ENCODE measurements at regions not wholly inside any gene's neighbourhood (a gene's known extent, or its start where the extent isn't known, plus 50 kb on each side); places are given as distances from the start of the nearest gene placed in this dataset.

DNA sequence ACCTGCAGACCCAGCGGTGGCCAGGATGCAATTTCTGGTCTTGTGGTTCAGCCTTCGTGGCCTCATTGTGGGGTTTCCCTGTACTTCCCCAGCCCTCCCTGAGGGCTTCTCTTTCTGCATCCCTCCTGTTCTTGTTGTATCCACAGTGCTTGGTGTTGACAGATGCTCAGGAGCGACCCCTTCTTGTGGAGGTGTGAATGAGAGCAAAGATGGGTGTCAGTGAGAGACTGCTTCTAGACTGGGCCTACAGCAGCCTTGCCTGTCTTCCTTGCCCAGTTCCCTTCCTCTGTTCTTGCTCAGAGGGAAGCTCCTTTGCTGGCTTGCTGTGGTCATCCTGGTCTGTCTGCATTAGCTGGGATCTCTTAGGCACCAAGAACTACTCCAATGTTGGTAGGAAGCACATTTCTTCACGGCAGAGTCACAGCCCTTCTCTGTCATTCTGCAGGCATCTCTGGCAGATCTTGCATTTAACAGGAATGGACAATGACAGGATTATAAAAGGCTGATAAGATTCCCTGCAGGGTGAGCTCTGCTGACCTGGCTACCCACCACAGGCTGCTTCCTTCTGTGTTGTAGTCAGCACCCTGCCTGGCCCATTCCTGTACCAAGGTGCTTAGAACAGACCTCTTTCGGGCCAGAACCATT, 317.8 kb upstream of the C2CD4B start:
- H3K27ac Mint-ChIP-seq: no peak overlapping the region
- DNase-seq (ENCODE audit: low spot score in 2 of 2) (no peak), ATAC-seq (peak; percentile 61)
- H3K9me3 Mint-ChIP-seq: no peaks in the 10 kb centered on the region
- H3K4me3 Mint-ChIP-seq: no peak overlapping the region
- H3K4me1 Mint-ChIP-seq: no peaks in the 10 kb centered on the region
- no peaks in the 10 kb centered on the region for H3K36me3 Mint-ChIP-seq

GRCh38 chr15:62483814-62484213, 318.7 kb upstream of the C2CD4B start:
- Mint-ChIP-seq H3K4me1 (no peaks in the 10 kb centered on the region), H3K27ac (no peak overlapping the region)

GRCh38 chr15:62485170-62485720, 320.2 kb upstream of the C2CD4B start:
- Mint-ChIP-seq H3K4me3 (no peak overlapping the region), H3K4me1 (no peaks in the 10 kb centered on the region), H3K27ac (no peak overlapping the region)

More at GRCh38 chr15:62483814-62484213, 318.7 kb upstream of the C2CD4B start:
- H3K4me3 Mint-ChIP-seq: no peak overlapping the region
- no peaks in the 10 kb centered on the region for H3K36me3 Mint-ChIP-seq
- H3K9me3 Mint-ChIP-seq: no peaks in the 10 kb centered on the region
- ATAC-seq (no peak), DNase-seq (ENCODE audit: low spot score in 2 of 2) (no peak)

GRCh38 chr15:62486041-62486440, 321.0 kb upstream of the C2CD4B start:
- no peak for ATAC-seq
- no peaks in the 10 kb centered on the region for H3K36me3 Mint-ChIP-seq
- no peaks in the 10 kb centered on the region for H3K9me3 Mint-ChIP-seq
- no peak overlapping the region for H3K4me3 Mint-ChIP-seq
- H3K27ac Mint-ChIP-seq: no peak overlapping the region
- no peaks in the 10 kb centered on the region for H3K4me1 Mint-ChIP-seq
- DNase-seq (ENCODE audit: low spot score in 2 of 2): no peak

More at GRCh38 chr15:62485170-62485720, 320.2 kb upstream of the C2CD4B start:
- no peaks in the 10 kb centered on the region for H3K9me3 Mint-ChIP-seq
- ATAC-seq (no peak), DNase-seq (ENCODE audit: low spot score in 2 of 2) (no peak)
- no peaks in the 10 kb centered on the region for H3K36me3 Mint-ChIP-seq

DNA sequence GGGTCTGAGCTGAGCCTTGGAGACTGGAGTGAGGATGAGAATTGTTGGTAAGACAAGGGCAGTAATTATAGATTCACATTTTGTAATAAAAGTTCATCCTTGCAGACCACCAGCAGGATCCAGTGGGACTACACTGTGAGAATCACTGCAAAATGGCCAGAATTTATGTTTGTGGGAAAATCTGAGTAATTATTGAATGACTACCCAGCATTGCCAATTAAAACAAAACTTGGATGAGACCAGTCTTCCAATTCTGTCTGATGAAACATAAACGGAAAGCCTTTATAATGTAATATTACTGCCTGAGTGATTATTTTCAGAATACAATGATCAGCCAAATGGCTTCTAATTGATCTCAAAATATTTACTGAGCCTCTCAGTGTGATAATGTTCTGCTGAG, 323.3 kb upstream of the C2CD4B start:
- DNase-seq (ENCODE audit: low spot score in 2 of 2): no peak
- Mint-ChIP-seq H3K4me3 (no peak overlapping the region), H3K9me3 (no peaks in the 10 kb centered on the region), H3K4me1 (no peaks in the 10 kb centered on the region), H3K27ac (no peak overlapping the region), H3K36me3 (no peaks in the 10 kb centered on the region)
- ATAC-seq: no peak

- DNase-seq (ENCODE audit: low spot score in 2 of 2) (no peak), ATAC-seq (no peak)
- H3K36me3 Mint-ChIP-seq: no peaks in the 10 kb centered on the region
- no peak overlapping the region for H3K27ac Mint-ChIP-seq
- H3K4me3 Mint-ChIP-seq: no peak overlapping the region
- no peaks in the 10 kb centered on the region for H3K9me3 Mint-ChIP-seq
- no peaks in the 10 kb centered on the region for H3K4me1 Mint-ChIP-seq
Measured at GRCh38 chr15:62491642-62492041, 326.6 kb upstream of the C2CD4B start.

DNA sequence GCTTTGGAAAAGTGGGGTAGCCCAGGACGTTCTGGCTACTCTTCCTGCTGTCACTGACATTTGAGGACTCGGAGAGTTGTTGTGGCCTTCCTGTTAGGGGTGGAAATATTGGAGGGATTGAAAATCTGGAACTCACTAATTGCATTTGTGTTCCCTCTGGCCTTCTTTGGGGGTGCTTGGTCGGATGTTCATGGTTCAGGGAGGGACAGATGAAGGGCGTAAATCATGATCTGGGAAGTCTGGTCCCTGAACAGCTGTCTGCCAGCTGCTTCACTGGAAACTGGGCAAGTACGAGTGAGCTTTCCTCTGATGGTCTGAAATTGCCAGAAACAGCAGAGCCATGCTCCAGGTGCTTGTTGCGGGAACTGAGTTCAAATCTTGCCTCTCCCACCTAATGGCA, 327.8 kb upstream of the C2CD4B start:
- no peaks in the 10 kb centered on the region for H3K4me1 Mint-ChIP-seq
- DNase-seq (ENCODE audit: low spot score in 2 of 2): no peak
- no peak for ATAC-seq
- H3K4me3 Mint-ChIP-seq: no peak overlapping the region
- H3K27ac Mint-ChIP-seq: no peak overlapping the region
- no peaks in the 10 kb centered on the region for H3K9me3 Mint-ChIP-seq
- no peaks in the 10 kb centered on the region for H3K36me3 Mint-ChIP-seq

DNA sequence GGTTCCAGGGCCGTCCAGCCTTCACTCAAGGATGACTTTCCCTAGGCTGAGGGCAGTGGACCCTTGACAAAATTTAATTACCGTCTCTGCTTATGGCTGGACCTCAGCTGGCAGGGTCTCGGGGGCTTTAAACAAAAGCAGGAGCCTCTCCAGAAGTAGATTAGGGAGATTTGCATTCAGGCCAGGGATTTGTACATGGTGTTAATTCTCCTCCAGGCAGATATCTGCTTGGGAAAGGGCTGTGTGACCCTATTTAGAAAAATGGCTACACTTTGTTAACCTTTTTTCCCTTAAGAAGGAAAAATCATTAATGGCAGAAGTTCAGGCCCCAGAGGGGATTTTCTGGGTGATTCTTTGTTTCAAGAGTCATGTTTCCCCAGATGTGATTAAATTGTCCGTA, 329.1 kb upstream of the C2CD4B start:
- H3K36me3 Mint-ChIP-seq: no peaks in the 10 kb centered on the region
- ATAC-seq: no peak
- DNase-seq (ENCODE audit: low spot score in 2 of 2): no peak
- no peaks in the 10 kb centered on the region for H3K4me1 Mint-ChIP-seq
- no peak overlapping the region for H3K27ac Mint-ChIP-seq
- H3K4me3 Mint-ChIP-seq: no peak overlapping the region
- H3K9me3 Mint-ChIP-seq: no peaks in the 10 kb centered on the region

GRCh38 chr15:62495670-62496614, 330.9 kb upstream of the C2CD4B start:
- Mint-ChIP-seq H3K4me3 (no peak overlapping the region), H3K36me3 (no peaks in the 10 kb centered on the region), H3K9me3 (no peaks in the 10 kb centered on the region), H3K27ac (no peak overlapping the region), H3K4me1 (no peaks in the 10 kb centered on the region)
- no peak for ATAC-seq
- no peak for DNase-seq (ENCODE audit: low spot score in 2 of 2)

DNA sequence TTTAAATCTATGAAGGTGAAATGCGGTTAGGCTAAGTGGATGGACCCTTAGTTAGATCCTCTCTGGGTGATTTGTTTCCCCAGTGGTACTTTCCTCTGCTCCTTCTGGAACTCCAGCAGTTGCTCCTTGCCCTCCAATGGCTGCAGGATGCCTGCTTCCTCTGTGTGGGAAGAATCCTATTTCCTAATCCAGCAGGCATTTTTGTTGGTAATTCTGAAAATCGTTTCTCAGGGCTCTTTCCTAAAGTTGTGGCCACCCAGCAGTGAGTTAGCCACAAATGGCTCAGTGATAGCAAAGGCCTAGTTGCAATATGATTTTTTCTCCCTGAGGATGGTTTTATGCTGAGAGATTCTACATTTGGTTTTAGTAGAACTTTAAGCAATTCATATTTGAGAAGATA, 332.3 kb upstream of the C2CD4B start:
- H3K36me3 Mint-ChIP-seq: no peaks in the 10 kb centered on the region
- H3K9me3 Mint-ChIP-seq: no peaks in the 10 kb centered on the region
- no peak overlapping the region for H3K27ac Mint-ChIP-seq

GRCh38 chr15:62498278-62498677, 333.2 kb upstream of the C2CD4B start:
- H3K36me3 Mint-ChIP-seq: no peaks in the 10 kb centered on the region
- H3K27ac Mint-ChIP-seq: no peak overlapping the region
- no peak for ATAC-seq
- H3K4me3 Mint-ChIP-seq: no peak overlapping the region
- no peaks in the 10 kb centered on the region for H3K9me3 Mint-ChIP-seq
- no peak for DNase-seq (ENCODE audit: low spot score in 2 of 2)
- H3K4me1 Mint-ChIP-seq: no peaks in the 10 kb centered on the region

More for the DNA sequence above, 332.3 kb upstream of the C2CD4B start:
- H3K4me1 Mint-ChIP-seq: no peaks in the 10 kb centered on the region
- H3K4me3 Mint-ChIP-seq: no peak overlapping the region
- DNase-seq (ENCODE audit: low spot score in 2 of 2): no peak
- ATAC-seq: no peak

DNA sequence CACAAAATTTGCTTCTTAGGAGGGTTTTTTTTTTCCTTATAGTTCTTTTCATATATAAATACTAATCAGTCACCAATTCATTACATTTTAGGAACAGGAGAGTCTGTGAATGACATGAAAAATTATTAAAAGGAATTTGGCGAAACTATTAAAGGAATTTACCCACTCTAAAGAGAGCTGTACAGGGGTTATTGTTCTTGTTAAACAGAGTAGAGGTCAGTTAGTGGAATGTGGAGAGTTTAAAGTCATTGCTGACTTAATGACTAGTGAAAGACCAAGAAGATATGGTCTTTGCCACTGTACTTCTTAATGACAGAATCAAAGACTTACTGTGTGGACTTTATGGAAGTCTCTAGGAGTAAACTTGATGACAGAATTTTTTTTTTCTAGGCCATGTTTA, 333.6 kb upstream of the C2CD4B start:
- no peaks in the 10 kb centered on the region for H3K36me3 Mint-ChIP-seq
- no peaks in the 10 kb centered on the region for H3K9me3 Mint-ChIP-seq
- no peaks in the 10 kb centered on the region for H3K4me1 Mint-ChIP-seq
- no peak overlapping the region for H3K27ac Mint-ChIP-seq
- DNase-seq (ENCODE audit: low spot score in 2 of 2) (no peak), ATAC-seq (no peak)
- no peak overlapping the region for H3K4me3 Mint-ChIP-seq

DNA sequence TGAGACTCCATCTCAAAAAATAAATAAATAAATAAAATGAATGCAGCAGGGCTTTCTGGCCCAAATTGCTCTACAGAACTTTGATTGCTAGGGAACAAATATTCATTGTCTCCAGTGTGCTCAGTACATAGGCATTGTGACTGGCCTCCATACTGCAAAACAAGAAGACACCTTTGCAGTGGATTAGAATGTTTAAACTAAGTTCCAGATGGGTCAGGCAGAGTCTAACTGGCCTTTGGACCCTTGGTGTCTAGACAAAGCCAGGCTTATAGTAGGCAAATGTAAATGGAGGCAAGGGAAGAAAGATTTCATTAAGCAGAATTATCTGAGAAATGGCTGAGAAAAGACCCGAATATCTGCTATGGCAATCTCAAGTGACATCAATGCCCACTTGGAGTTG, 335.2 kb upstream of the C2CD4B start:
- Mint-ChIP-seq H3K36me3 (no peaks in the 10 kb centered on the region), H3K4me1 (no peaks in the 10 kb centered on the region), H3K9me3 (no peaks in the 10 kb centered on the region), H3K4me3 (no peak overlapping the region), H3K27ac (no peak overlapping the region)
- no peak for DNase-seq (ENCODE audit: low spot score in 2 of 2)
- ATAC-seq: no peak

DNA sequence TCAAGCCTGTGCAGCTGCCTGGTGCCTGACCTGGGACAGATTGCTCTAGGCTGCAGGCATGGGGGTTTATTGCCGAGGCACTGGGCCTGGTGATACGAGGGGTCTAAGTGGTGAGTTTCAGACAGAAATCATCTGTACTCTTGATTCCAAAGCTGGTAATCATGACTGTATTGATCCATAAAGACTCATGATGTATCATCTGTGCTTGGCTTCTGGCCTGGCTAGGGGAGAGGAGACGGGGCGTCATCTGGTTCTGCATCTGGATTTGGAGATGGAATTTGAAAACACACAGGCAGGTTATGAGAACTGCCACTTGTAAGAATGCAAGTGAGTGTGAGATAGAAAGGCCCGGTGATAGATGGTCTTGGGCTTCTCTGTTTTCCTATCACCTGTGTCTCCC, 337.4 kb upstream of the C2CD4B start:
- DNase-seq (ENCODE audit: low spot score in 2 of 2) (no peak), ATAC-seq (no peak)
- Mint-ChIP-seq H3K36me3 (no peaks in the 10 kb centered on the region), H3K4me3 (no peak overlapping the region), H3K4me1 (no peaks in the 10 kb centered on the region), H3K27ac (no peak overlapping the region), H3K9me3 (no peaks in the 10 kb centered on the region)

DNA sequence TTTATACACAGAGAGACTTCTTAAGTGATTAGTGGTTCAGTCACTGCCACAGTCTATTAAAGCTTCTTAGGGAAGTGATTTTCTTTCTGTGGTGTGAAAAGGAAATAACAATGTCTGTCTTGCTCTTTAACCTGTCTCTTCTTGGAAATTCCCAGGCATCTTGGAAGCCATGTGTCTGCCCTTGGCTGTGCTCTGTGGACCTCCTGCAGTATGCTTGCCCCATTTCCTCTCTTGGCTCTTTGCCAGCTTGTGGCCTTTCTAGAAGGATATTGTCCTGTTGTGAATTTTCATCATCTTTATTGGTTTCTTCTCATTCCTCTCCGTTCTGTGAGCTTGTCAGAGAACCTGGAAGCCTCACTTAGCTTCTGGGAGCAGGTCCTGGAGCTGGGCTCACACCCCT, 338.4 kb upstream of the C2CD4B start:
- ATAC-seq (no peak), DNase-seq (ENCODE audit: low spot score in 2 of 2) (no peak)
- Mint-ChIP-seq H3K4me3 (no peak overlapping the region), H3K27ac (no peak overlapping the region), H3K9me3 (no peaks in the 10 kb centered on the region), H3K36me3 (no peaks in the 10 kb centered on the region), H3K4me1 (no peaks in the 10 kb centered on the region)

DNA sequence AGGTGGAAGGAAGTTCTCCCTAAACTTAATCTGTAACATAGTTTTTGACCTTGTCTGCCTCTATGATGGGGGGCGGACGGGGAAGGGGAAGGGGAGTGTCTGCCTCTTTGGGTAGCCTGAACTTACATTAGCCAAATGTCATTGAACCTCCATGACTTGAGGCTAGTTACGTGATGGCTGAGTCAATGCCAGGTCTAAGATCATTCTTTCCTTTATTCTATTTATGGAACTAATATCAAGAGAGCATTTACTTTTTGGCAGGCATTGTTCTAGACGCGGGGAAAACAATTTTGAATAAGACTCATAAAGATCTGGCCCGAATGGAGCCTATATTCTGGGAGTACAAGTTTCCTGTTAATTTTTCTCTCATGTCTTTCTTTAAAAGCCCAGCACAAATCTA, 340.7 kb upstream of the C2CD4B start:
- H3K9me3 Mint-ChIP-seq: no peaks in the 10 kb centered on the region

More for the DNA sequence above, 340.7 kb upstream of the C2CD4B start:
- Mint-ChIP-seq H3K4me1 (no peaks in the 10 kb centered on the region), H3K36me3 (no peaks in the 10 kb centered on the region), H3K4me3 (no peak overlapping the region), H3K27ac (no peak overlapping the region)
- DNase-seq (ENCODE audit: low spot score in 2 of 2) (no peak), ATAC-seq (no peak)

All from stimulated activated effector memory CD8-positive, alpha-beta T cell treated with anti-CD3 and anti-CD28 coated beads, Interleukin-12 subunit alpha, Interleukin-12 subunit beta, amount 100 ng/mL, for 72 hours (primary cell).